ENCODE measurements at regions not wholly inside any gene's neighbourhood (a gene's known extent, or its start where the extent isn't known, plus 50 kb on each side); places are given as distances from the start of the nearest gene placed in this dataset.

- no peak for DNase-seq
Measured at GRCh38 chr5:34599471-34600117, 56.5 kb upstream of the RAI14 start.

DNA sequence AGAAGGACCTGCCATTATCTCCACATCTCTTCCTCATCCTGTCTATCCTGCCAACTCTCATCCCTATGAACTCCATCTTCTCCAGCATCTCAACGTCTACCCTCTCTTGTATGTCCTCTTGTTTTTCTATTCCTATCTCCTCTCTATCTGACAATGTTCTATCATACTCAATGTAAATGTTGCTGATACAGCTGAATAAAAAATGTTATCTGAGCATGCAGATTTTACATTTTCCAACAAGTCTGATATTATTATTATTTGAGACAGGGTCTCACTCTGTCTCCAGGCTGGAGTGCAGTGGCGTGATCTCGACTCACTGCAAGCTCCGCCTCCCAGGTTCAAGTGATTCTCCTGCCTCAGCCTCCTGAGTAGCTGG lies 56.0 kb upstream of the RAI14 start:
- DNase-seq: no peak

- no peak for DNase-seq
Measured at GRCh38 chr5:34603378-34603777, 52.8 kb upstream of the RAI14 start.

DNA sequence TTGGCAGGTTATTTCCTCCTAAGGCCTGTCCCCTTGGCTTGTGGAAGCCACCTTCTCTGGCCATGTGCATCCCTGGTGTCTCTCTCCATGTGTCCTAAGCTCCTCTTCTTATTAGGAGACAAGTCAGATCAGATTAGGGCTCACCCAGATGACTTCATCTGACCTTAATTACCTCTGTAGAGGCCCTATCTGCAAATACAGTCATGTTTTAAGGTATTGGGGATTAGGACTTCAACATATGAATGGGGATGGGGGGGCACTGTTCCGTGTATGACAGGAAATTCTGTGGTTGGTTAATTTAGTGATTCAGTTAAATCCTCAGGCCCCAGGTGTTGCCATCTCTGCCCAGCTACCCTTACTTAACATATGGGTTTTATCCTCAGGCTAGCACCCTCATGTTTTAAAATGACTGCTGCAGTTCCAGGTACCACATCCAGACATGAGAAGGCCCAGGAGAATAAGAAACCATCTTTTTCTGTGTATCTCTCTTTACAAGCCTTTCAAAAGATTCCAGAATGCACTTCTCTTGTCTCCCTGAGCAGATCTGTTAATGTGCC lies 51.9 kb upstream of the RAI14 start:
- no peak for DNase-seq

DNA sequence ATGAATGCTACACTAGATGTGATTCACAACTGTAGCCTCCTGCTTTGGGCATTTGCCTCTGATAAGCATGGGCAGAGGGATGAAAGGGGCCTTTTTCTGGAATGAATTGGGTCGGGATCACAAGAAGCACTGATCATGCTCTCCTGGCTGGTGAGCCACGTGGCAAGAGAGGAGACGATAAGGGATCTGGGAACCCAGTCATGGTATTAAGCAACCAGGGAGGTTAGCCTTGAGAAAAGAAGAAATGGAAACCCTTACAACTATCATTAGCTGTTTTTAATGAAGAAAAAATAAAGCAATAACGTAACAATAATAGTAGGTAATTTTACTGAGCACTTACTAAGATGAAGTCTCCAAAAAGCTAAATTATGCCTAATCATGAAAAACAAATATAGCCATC lies 50.0 kb upstream of the RAI14 start:
- DNase-seq: no peak

Data from NCI-H146 (cell line).